K562 (cell line): ENCODE measurements at regions not wholly inside any gene's neighbourhood (a gene's known extent, or its start where the extent isn't known, plus 50 kb on each side); places are given as distances from the start of the nearest gene placed in this dataset.

ENCODE experiments used
- ARID1B ChIP-seq: fragments of 450-650 bp; IDR thresholded peaks from 2 replicates; pipeline ENCODE4 v1.6.1; 2016; ENCODE audit warnings: antibody characterized with exemption, mild to moderate bottlenecking, inconsistent platforms
- ATF7 ChIP-seq: fragments of 450-650 bp; IDR thresholded peaks from 2 replicates; pipeline ENCODE4 v1.7.1; 2014; ENCODE audit warnings: mild to moderate bottlenecking, moderate library complexity
- BCLAF1 ChIP-seq, 2 experiments: fragments of 450-650 bp in 1 of 2; IDR thresholded peaks; 2 replicates each; pipeline ENCODE4 v1.6.1; 2011 to 2017; ENCODE audit warnings: low read depth in 2 of 2, antibody characterized with exemption in 1 of 2, borderline replicate concordance in 1 of 2, low read length in 1 of 2, mild to moderate bottlenecking in 1 of 2, mixed read lengths in 1 of 2; ENCODE audit not compliant: control insufficient read depth in 1 of 2
- CBFA2T3 ChIP-seq: fragments of 450-650 bp; IDR thresholded peaks from 2 replicates; pipeline ENCODE4 v1.6.1; 2017
- CBX3 ChIP-seq, 2 experiments: IDR thresholded peaks; 1 replicate in 1 of 2; 2 replicates in 1 of 2; pipeline ENCODE4 v1.6.1; 2012; ENCODE audit warnings: inconsistent platforms in 2 of 2, low read length in 2 of 2, borderline replicate concordance in 1 of 2, control low read depth in 1 of 2
- CTBP1 ChIP-seq: fragments of 450-650 bp; IDR thresholded peaks from 2 replicates; pipeline ENCODE4 v1.6.1; 2016; ENCODE audit warnings: borderline replicate concordance
- MBD2 ChIP-seq: sonication (generic); IDR thresholded peaks from 2 replicates; pipeline ENCODE4 v1.6.1; 2016; ENCODE audit warnings: low read depth, borderline replicate concordance
- MIER1 ChIP-seq: fragments of 450-650 bp; IDR thresholded peaks from 2 replicates; pipeline ENCODE4 v1.6.1; 2016; ENCODE audit warnings: antibody characterized with exemption, mild to moderate bottlenecking, low read depth
- MLLT1 ChIP-seq, 2 experiments: fragments of 450-650 bp; IDR thresholded peaks; 2 replicates each; pipeline ENCODE4 v1.6.1; 2016
- MYNN ChIP-seq, 2 experiments: sonication (generic); formaldehyde crosslinking in 1 of 2; IDR thresholded peaks; 2 replicates each; pipeline versions ENCODE4 v1.5.0 to v1.6.1; 2016 to 2020; ENCODE audit warnings: antibody characterized with exemption in 1 of 2, missing genetic modification reagents in 1 of 2
- NBN ChIP-seq: fragments of 450-650 bp; IDR thresholded peaks from 2 replicates; pipeline ENCODE4 v1.6.1; 2016; ENCODE audit warnings: low read depth, mild to moderate bottlenecking
- PRMT5 ChIP-seq: sonication (generic); formaldehyde crosslinking; IDR thresholded peaks from 2 replicates; pipeline ENCODE4 v1.5.0; 2020; ENCODE audit warnings: missing genetic modification reagents
- SMARCA4 ChIP-seq: fragments of 450-650 bp; IDR thresholded peaks from 2 replicates; pipeline ENCODE4 v1.6.1; 2016
- SMARCC2 ChIP-seq: fragments of 450-650 bp; IDR thresholded peaks from 2 replicates; pipeline ENCODE4 v1.6.1; 2017; ENCODE audit warnings: antibody characterized with exemption, moderate library complexity, mild to moderate bottlenecking, low read depth
- SREBF2 ChIP-seq: sonication (generic); formaldehyde crosslinking; IDR thresholded peaks from 2 replicates; pipeline ENCODE4 v1.4.0; 2020; ENCODE audit warnings: mild to moderate bottlenecking, missing genetic modification reagents
- TAL1 ChIP-seq: fragments of 450-650 bp; IDR thresholded peaks from 2 replicates; pipeline ENCODE4 v1.6.1; 2016; ENCODE audit warnings: mild to moderate bottlenecking
- TFAP4 ChIP-seq: sonication (generic); formaldehyde crosslinking; IDR thresholded peaks from 2 replicates; pipeline ENCODE4 v1.8.0; 2022; ENCODE audit warnings: missing genetic modification reagents, mild to moderate bottlenecking, moderate library complexity, borderline replicate concordance
- ZBTB2 ChIP-seq: fragments of 450-650 bp; IDR thresholded peaks from 2 replicates; pipeline ENCODE4 v1.6.1; 2016; ENCODE audit warnings: antibody characterized with exemption

GRCh38 chr17:33481652-33482051 is 188.6 kb upstream of the ASIC2 start (continued):
- TF ChIP-seq NBN (peak; percentile 50; the same call in 1 of the 2 replicates), CTBP1 (peak; percentile 74), ZBTB2 (peak; percentile 52), MIER1 (0 out of 2 replicates have a peak, but pooled peaks have one; percentile 40), ATF7 (peak; percentile 21; the same call in 1 of the 2 replicates), SMARCA4 (peak; percentile 86), TAL1 (peak; percentile 88), MYNN (IDR thresholded peaks at IDR 0.05) (peak; percentile 51; the same call in 1 of the 2 replicates), MYNN (CRISPR knock-in tag; IDR thresholded peaks at IDR 0.05) (no peak), PRMT5 (CRISPR knock-in tag) (no peak), ARID1B (peak; percentile 93), BCLAF1 (IDR thresholded peaks at IDR 0.05; ENCODE audit: borderline replicate concordance in 1 of 2, control insufficient read depth in 1 of 2, low read depth in 2 of 2, low read length in 1 of 2) (no peak), SMARCC2 (peak; percentile 68; the same call in 1 of the 2 replicates), CBX3 (IDR thresholded peaks at IDR 0.05; ENCODE audit: borderline replicate concordance in 1 of 2, low read length in 2 of 2) (peak in 1 of 2 experiments; percentile 22; a peak in 1 of 3 replicates), CBFA2T3 (peak; percentile 92), MBD2 (no peak), SREBF2 (CRISPR knock-in tag) (no peak), MLLT1 (IDR thresholded peaks at IDR 0.05) (peak; percentile 55 to 87; a peak in 2 of 4 replicates), TFAP4 (CRISPR knock-in tag) (no peak)
